Liver (tissue), 8 donors: ENCODE measurements at regions not wholly inside any gene's neighbourhood (a gene's known extent, or its start where the extent isn't known, plus 50 kb on each side); places are given as distances from the start of the nearest gene placed in this dataset.

Source experiments
- DNase-seq: peaks from one replicate; pipeline ENCODE4 v3.0.0-alpha.2; 2017; ENCODE audit warnings: low spot score
- H3K27ac ChIP-seq, 2 donors: one replicate each; pipeline ENCODE4 v1.7.0; 2013; ENCODE audit warnings: inconsistent platforms in 2 of 2, low read length in 2 of 2, control low read depth in 1 of 2, low read depth in 1 of 2, mild to moderate bottlenecking in 1 of 2
- H3K27me3 ChIP-seq, 4 donors: one replicate each; pipeline versions ENCODE4 v1.6.1 to v1.7.0; 2013; ENCODE audit warnings: low read length in 3 of 4, inconsistent platforms in 1 of 4, mild to moderate bottlenecking in 1 of 4, moderate library complexity in 1 of 4; ENCODE audit not compliant: control insufficient read depth in 4 of 4, insufficient read depth in 4 of 4
- H3K36me3 ChIP-seq, 4 donors: one replicate each; pipeline versions ENCODE4 v1.6.1 to v1.7.0; 2013; ENCODE audit warnings: low read length in 3 of 4, mild to moderate bottlenecking in 3 of 4, low read depth in 1 of 4, moderate library complexity in 1 of 4; ENCODE audit not compliant: control insufficient read depth in 4 of 4, insufficient read depth in 3 of 4
- H3K4me1 ChIP-seq, 4 donors: one replicate each; pipeline versions ENCODE4 v1.6.1 to v1.7.0; 2013; ENCODE audit warnings: low read length in 3 of 4, mild to moderate bottlenecking in 3 of 4, moderate library complexity in 1 of 4; ENCODE audit not compliant: control insufficient read depth in 4 of 4, insufficient read depth in 4 of 4
- H3K4me3 ChIP-seq, 3 donors: one replicate each; pipeline versions ENCODE4 v1.6.1 to v1.7.0; 2013; ENCODE audit warnings: low read length in 3 of 3, control low read depth in 1 of 3, low read depth in 1 of 3, mild to moderate bottlenecking in 1 of 3
- H3K9ac ChIP-seq, 2 donors: one replicate each; pipeline ENCODE4 v1.7.0; 2013; ENCODE audit warnings: low read length in 2 of 2, mild to moderate bottlenecking in 2 of 2, moderate library complexity in 2 of 2, control low read depth in 1 of 2, low read depth in 1 of 2
- H3K9me3 ChIP-seq, 4 donors: one replicate each; pipeline versions ENCODE4 v1.6.1 to v1.7.0; 2013; ENCODE audit warnings: low read length in 3 of 4; ENCODE audit not compliant: control insufficient read depth in 4 of 4
- ATF3 ChIP-seq: IDR thresholded peaks from 2 replicates; pipeline ENCODE4 v1.6.1; 2016; ENCODE audit warnings: antibody characterized with exemption
- CTCF ChIP-seq: fragments of 150-350 bp; IDR thresholded peaks from 2 replicates; pipeline ENCODE4 v1.5.1; 2017; ENCODE audit warnings: improper control_type of control experiment, low read depth, low read length; ENCODE audit not compliant: missing input control
- EGR1 ChIP-seq, 2 donors: IDR thresholded peaks; 2 replicates each; pipeline ENCODE4 v1.6.1; 2016 to 2018; ENCODE audit warnings: antibody characterized with exemption in 2 of 2, low read depth in 2 of 2
- FOXA1 ChIP-seq: IDR thresholded peaks from 2 replicates; pipeline ENCODE4 v1.6.1; 2016; ENCODE audit warnings: antibody characterized with exemption
- GABPA ChIP-seq, 2 donors: IDR thresholded peaks in 1 of 2; conservative IDR thresholded peaks in 1 of 2; 2 replicates each; pipeline ENCODE4 v1.6.1; 2016; ENCODE audit warnings: antibody characterized with exemption in 2 of 2, mild to moderate bottlenecking in 1 of 2, moderate library complexity in 1 of 2
- HNF4A ChIP-seq, 2 donors: conservative IDR thresholded peaks; 2 replicates each; pipeline ENCODE4 v1.6.1; 2016; ENCODE audit warnings: antibody characterized with exemption in 2 of 2, mild to moderate bottlenecking in 2 of 2
- HNF4G ChIP-seq: IDR thresholded peaks from 2 replicates; pipeline ENCODE4 v1.6.1; 2016; ENCODE audit warnings: antibody characterized with exemption
- JUND ChIP-seq, 2 donors: IDR thresholded peaks; 2 replicates each; pipeline ENCODE4 v1.6.1; 2016; ENCODE audit warnings: antibody characterized with exemption in 2 of 2
- MAX ChIP-seq: IDR thresholded peaks from 2 replicates; pipeline ENCODE4 v1.6.1; 2016; ENCODE audit warnings: antibody characterized with exemption
- NR2F2 ChIP-seq: IDR thresholded peaks from 2 replicates; pipeline ENCODE4 v1.6.1; 2016; ENCODE audit warnings: antibody characterized with exemption
- RAD21 ChIP-seq, 2 donors: IDR thresholded peaks; 2 replicates each; pipeline ENCODE4 v1.6.1; 2016; ENCODE audit warnings: antibody characterized with exemption in 2 of 2, mild to moderate bottlenecking in 2 of 2
- REST ChIP-seq: IDR thresholded peaks from 2 replicates; pipeline ENCODE4 v1.6.1; 2016; ENCODE audit warnings: antibody characterized with exemption, mild to moderate bottlenecking
- RXRA ChIP-seq, 2 donors: IDR thresholded peaks; 2 replicates each; pipeline ENCODE4 v1.6.1; 2017 to 2018; ENCODE audit warnings: antibody characterized with exemption in 2 of 2, mild to moderate bottlenecking in 1 of 2
- SP1 ChIP-seq: IDR thresholded peaks from 2 replicates; pipeline ENCODE4 v1.6.1; 2018; ENCODE audit warnings: antibody characterized with exemption, mild to moderate bottlenecking
- TAF1 ChIP-seq: conservative IDR thresholded peaks from 2 replicates; pipeline ENCODE4 v1.6.1; 2016; ENCODE audit warnings: antibody characterized with exemption, mild to moderate bottlenecking
- YY1 ChIP-seq: IDR thresholded peaks from 2 replicates; pipeline ENCODE4 v1.6.1; 2016; ENCODE audit warnings: antibody characterized with exemption, mild to moderate bottlenecking
- ZBTB33 ChIP-seq: IDR thresholded peaks from 2 replicates; pipeline ENCODE4 v1.6.1; 2016; ENCODE audit warnings: antibody characterized with exemption
- WGBS: extraction: QIAGEN DNeasy Blood & Tissue Kit; methylation state at CpG from one replicate; pipeline ENCODE4 v1.1.7; 2013; 5-methylcytosine and 5-hydroxymethylcytosine counted together
- donor health status: healthy.
- donor health status: healthy.
- donor health status: healthy.
- donor health status: healthy.
- donor health status: healthy.

- TF ChIP-seq RXRA (IDR thresholded peaks at IDR 0.05), result no peak
- no peak for TF ChIP-seq MAX
- no peak for TF ChIP-seq NR2F2
- no peak for TF ChIP-seq YY1
- no peak for TF ChIP-seq REST
- no peak for TF ChIP-seq GABPA (IDR thresholded peaks at IDR 0.05 in 1 of 2, conservative IDR thresholded peaks at IDR 0.05 in 1 of 2)
- TF ChIP-seq JUND (IDR thresholded peaks at IDR 0.05), result no peak
- TF ChIP-seq FOXA1, result no peak
- no peak for TF ChIP-seq TAF1
- TF ChIP-seq EGR1 (IDR thresholded peaks at IDR 0.05; ENCODE audit: low read depth in 2 of 2), result no peak
- TF ChIP-seq RAD21 (IDR thresholded peaks at IDR 0.05), result no peak
- no peak for TF ChIP-seq SP1
- TF ChIP-seq ATF3, result no peak
- no peak for TF ChIP-seq ZBTB33
- no peak for TF ChIP-seq HNF4G
- TF ChIP-seq HNF4A (conservative IDR thresholded peaks at IDR 0.05), result no peak
- no peak for TF ChIP-seq CTCF
- Histone ChIP-seq H3K27me3 (no peaks in the 10 kb centered on the region), H3K4me1 (no peaks in the 10 kb centered on the region), H3K4me3 (no peak overlapping the region), H3K27ac (no peak overlapping the region), H3K36me3 (no peaks in the 10 kb centered on the region), H3K9me3 (no peaks in the 10 kb centered on the region), H3K9ac (no peak overlapping the region)
- WGBS, result 86% methylated on average over 1 of the region's 1 CpG
- no peak for DNase-seq
These were observed 465.0 kb downstream of the KCTD8 start for GRCh38 chr4:43983610-43984009.
